ENCODE measurements at regions not wholly inside any gene's neighbourhood (a gene's known extent, or its start where the extent isn't known, plus 50 kb on each side); places are given as distances from the start of the nearest gene placed in this dataset.

GRCh38 chr10:34001087-34001580 lies 666.7 kb upstream of the NRP1 start:
- no peak for DNase-seq (ENCODE audit: insufficient read length, low spot score)
- TF ChIP-seq POLR2A (IDR thresholded peaks at IDR 0.05; ENCODE audit: low read depth, low read length), result no peak
- FAIRE-seq, result no peak

- no peak for DNase-seq (ENCODE audit: insufficient read length, low spot score)
- FAIRE-seq, result no peak
Measured at GRCh38 chr10:33993917-33994316, 659.5 kb upstream of the NRP1 start.

GRCh38 chr10:33991924-33992323 lies 657.5 kb upstream of the NRP1 start:
- FAIRE-seq, result no peak
- TF ChIP-seq SPI1 (IDR thresholded peaks at IDR 0.05; ENCODE audit: low read depth, low read length) (no peak), POU2F2 (IDR thresholded peaks at IDR 0.05; ENCODE audit: low read depth, low read length) (no peak), TAF1 (IDR thresholded peaks at IDR 0.05; ENCODE audit: low read depth, low read length) (no peak), PAX5 (IDR thresholded peaks at IDR 0.05; ENCODE audit: insufficient read depth, low read length, severe bottlenecking) (no peak), POLR2AphosphoS5 (IDR thresholded peaks at IDR 0.05; ENCODE audit: low read depth, low read length) (no peak), POLR2A (IDR thresholded peaks at IDR 0.05; ENCODE audit: low read depth, low read length) (no peak)
- DNase-seq (ENCODE audit: insufficient read length, low spot score), result no peak

More at GRCh38 chr10:33993917-33994316, 659.5 kb upstream of the NRP1 start:
- no peak for TF ChIP-seq POLR2AphosphoS5 (IDR thresholded peaks at IDR 0.05; ENCODE audit: low read depth, low read length)
- TF ChIP-seq TAF1 (IDR thresholded peaks at IDR 0.05; ENCODE audit: low read depth, low read length), result no peak
- TF ChIP-seq POU2F2 (IDR thresholded peaks at IDR 0.05; ENCODE audit: low read depth, low read length), result no peak
- no peak for TF ChIP-seq SPI1 (IDR thresholded peaks at IDR 0.05; ENCODE audit: low read depth, low read length)
- TF ChIP-seq POLR2A (IDR thresholded peaks at IDR 0.05; ENCODE audit: low read depth, low read length), result no peak
- TF ChIP-seq PAX5 (IDR thresholded peaks at IDR 0.05; ENCODE audit: insufficient read depth, low read length, severe bottlenecking), result no peak

GRCh38 chr10:33986515-33986914 lies 652.0 kb upstream of the NRP1 start:
- TF ChIP-seq POLR2A (IDR thresholded peaks at IDR 0.05; ENCODE audit: low read depth, low read length) (no peak), SPI1 (IDR thresholded peaks at IDR 0.05; ENCODE audit: low read depth, low read length) (no peak), POLR2AphosphoS5 (IDR thresholded peaks at IDR 0.05; ENCODE audit: low read depth, low read length) (no peak), TAF1 (IDR thresholded peaks at IDR 0.05; ENCODE audit: low read depth, low read length) (no peak)
- FAIRE-seq (no peak), DNase-seq (ENCODE audit: insufficient read length, low spot score) (no peak)

GRCh38 chr10:33986016-33986415 lies 651.5 kb upstream of the NRP1 start:
- no peak for FAIRE-seq
- no peak for TF ChIP-seq POU2F2 (IDR thresholded peaks at IDR 0.05; ENCODE audit: low read depth, low read length)
- no peak for DNase-seq (ENCODE audit: insufficient read length, low spot score)

- TF ChIP-seq TAF1 (IDR thresholded peaks at IDR 0.05; ENCODE audit: low read depth, low read length) (no peak), SPI1 (IDR thresholded peaks at IDR 0.05; ENCODE audit: low read depth, low read length) (no peak), PAX5 (IDR thresholded peaks at IDR 0.05; ENCODE audit: insufficient read depth, low read length, severe bottlenecking) (no peak), POLR2AphosphoS5 (IDR thresholded peaks at IDR 0.05; ENCODE audit: low read depth, low read length) (no peak), POLR2A (IDR thresholded peaks at IDR 0.05; ENCODE audit: low read depth, low read length) (no peak), POU2F2 (IDR thresholded peaks at IDR 0.05; ENCODE audit: low read depth, low read length) (no peak)
- FAIRE-seq (no peak), DNase-seq (ENCODE audit: insufficient read length, low spot score) (no peak)
Measured at GRCh38 chr10:33982995-33983394, 648.5 kb upstream of the NRP1 start.

GRCh38 chr10:33981301-33981700 lies 646.8 kb upstream of the NRP1 start:
- no peak for FAIRE-seq
- no peak for TF ChIP-seq TAF1 (IDR thresholded peaks at IDR 0.05; ENCODE audit: low read depth, low read length)
- TF ChIP-seq PAX5 (IDR thresholded peaks at IDR 0.05; ENCODE audit: insufficient read depth, low read length, severe bottlenecking), result no peak
- TF ChIP-seq POLR2AphosphoS5 (IDR thresholded peaks at IDR 0.05; ENCODE audit: low read depth, low read length), result no peak
- no peak for TF ChIP-seq SPI1 (IDR thresholded peaks at IDR 0.05; ENCODE audit: low read depth, low read length)
- no peak for TF ChIP-seq POU2F2 (IDR thresholded peaks at IDR 0.05; ENCODE audit: low read depth, low read length)
- no peak for DNase-seq (ENCODE audit: insufficient read length, low spot score)

GRCh38 chr10:33979195-33979594 lies 644.7 kb upstream of the NRP1 start:
- FAIRE-seq (no peak), DNase-seq (ENCODE audit: insufficient read length, low spot score) (no peak)
- TF ChIP-seq POLR2A (IDR thresholded peaks at IDR 0.05; ENCODE audit: low read depth, low read length) (no peak), POLR2AphosphoS5 (IDR thresholded peaks at IDR 0.05; ENCODE audit: low read depth, low read length) (no peak), SPI1 (IDR thresholded peaks at IDR 0.05; ENCODE audit: low read depth, low read length) (no peak), TAF1 (IDR thresholded peaks at IDR 0.05; ENCODE audit: low read depth, low read length) (no peak), PAX5 (IDR thresholded peaks at IDR 0.05; ENCODE audit: insufficient read depth, low read length, severe bottlenecking) (no peak), POU2F2 (IDR thresholded peaks at IDR 0.05; ENCODE audit: low read depth, low read length) (no peak)

- FAIRE-seq (no peak), DNase-seq (ENCODE audit: insufficient read length, low spot score) (no peak)
- TF ChIP-seq SPI1 (IDR thresholded peaks at IDR 0.05; ENCODE audit: low read depth, low read length), result no peak
- no peak for TF ChIP-seq POU2F2 (IDR thresholded peaks at IDR 0.05; ENCODE audit: low read depth, low read length)
- TF ChIP-seq POLR2AphosphoS5 (IDR thresholded peaks at IDR 0.05; ENCODE audit: low read depth, low read length), result no peak
Measured at GRCh38 chr10:33975481-33975880, 641.0 kb upstream of the NRP1 start.

GRCh38 chr10:33974976-33975478 lies 640.6 kb upstream of the NRP1 start:
- no peak for TF ChIP-seq POLR2AphosphoS5 (IDR thresholded peaks at IDR 0.05; ENCODE audit: low read depth, low read length)
- TF ChIP-seq POLR2A (IDR thresholded peaks at IDR 0.05; ENCODE audit: low read depth, low read length), result no peak
- no peak for TF ChIP-seq TAF1 (IDR thresholded peaks at IDR 0.05; ENCODE audit: low read depth, low read length)
- no peak for TF ChIP-seq PAX5 (IDR thresholded peaks at IDR 0.05; ENCODE audit: insufficient read depth, low read length, severe bottlenecking)
- TF ChIP-seq SPI1 (IDR thresholded peaks at IDR 0.05; ENCODE audit: low read depth, low read length), result no peak
- TF ChIP-seq POU2F2 (IDR thresholded peaks at IDR 0.05; ENCODE audit: low read depth, low read length), result no peak
- DNase-seq (ENCODE audit: insufficient read length, low spot score) (no peak), FAIRE-seq (no peak)

GRCh38 chr10:33968983-33969382 lies 634.5 kb upstream of the NRP1 start:
- no peak for TF ChIP-seq POU2F2 (IDR thresholded peaks at IDR 0.05; ENCODE audit: low read depth, low read length)
- TF ChIP-seq POLR2A (IDR thresholded peaks at IDR 0.05; ENCODE audit: low read depth, low read length), result no peak
- no peak for TF ChIP-seq POLR2AphosphoS5 (IDR thresholded peaks at IDR 0.05; ENCODE audit: low read depth, low read length)
- TF ChIP-seq SPI1 (IDR thresholded peaks at IDR 0.05; ENCODE audit: low read depth, low read length), result no peak
- no peak for TF ChIP-seq TAF1 (IDR thresholded peaks at IDR 0.05; ENCODE audit: low read depth, low read length)
- TF ChIP-seq PAX5 (IDR thresholded peaks at IDR 0.05; ENCODE audit: insufficient read depth, low read length, severe bottlenecking), result no peak
- no peak for FAIRE-seq
- DNase-seq (ENCODE audit: insufficient read length, low spot score), result no peak

Data from GM12891 (cell line).